ENCODE measurements at regions not wholly inside any gene's neighbourhood (a gene's known extent, or its start where the extent isn't known, plus 50 kb on each side); places are given as distances from the start of the nearest gene placed in this dataset.

DNA sequence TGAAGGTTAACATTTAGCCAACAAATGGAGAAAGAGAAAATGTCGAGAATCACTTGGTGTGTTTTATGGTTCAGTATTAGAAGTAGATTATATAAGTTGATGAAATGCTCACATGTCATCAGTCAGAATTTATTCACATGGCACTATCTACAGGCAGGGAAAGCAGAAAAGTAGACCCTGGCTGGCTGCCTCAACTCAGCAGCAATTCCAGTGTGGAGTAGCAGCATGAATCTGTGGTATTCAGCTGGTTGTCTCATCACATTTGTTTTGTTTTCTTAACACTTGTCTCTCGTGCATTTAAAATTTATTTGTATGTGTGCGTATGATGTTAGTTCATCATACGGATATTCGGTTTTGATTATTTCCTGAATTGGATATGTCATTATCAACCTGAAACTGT is 153.5 kb upstream of the OR13F1 start:
- TF ChIP-seq, protein P1, sequence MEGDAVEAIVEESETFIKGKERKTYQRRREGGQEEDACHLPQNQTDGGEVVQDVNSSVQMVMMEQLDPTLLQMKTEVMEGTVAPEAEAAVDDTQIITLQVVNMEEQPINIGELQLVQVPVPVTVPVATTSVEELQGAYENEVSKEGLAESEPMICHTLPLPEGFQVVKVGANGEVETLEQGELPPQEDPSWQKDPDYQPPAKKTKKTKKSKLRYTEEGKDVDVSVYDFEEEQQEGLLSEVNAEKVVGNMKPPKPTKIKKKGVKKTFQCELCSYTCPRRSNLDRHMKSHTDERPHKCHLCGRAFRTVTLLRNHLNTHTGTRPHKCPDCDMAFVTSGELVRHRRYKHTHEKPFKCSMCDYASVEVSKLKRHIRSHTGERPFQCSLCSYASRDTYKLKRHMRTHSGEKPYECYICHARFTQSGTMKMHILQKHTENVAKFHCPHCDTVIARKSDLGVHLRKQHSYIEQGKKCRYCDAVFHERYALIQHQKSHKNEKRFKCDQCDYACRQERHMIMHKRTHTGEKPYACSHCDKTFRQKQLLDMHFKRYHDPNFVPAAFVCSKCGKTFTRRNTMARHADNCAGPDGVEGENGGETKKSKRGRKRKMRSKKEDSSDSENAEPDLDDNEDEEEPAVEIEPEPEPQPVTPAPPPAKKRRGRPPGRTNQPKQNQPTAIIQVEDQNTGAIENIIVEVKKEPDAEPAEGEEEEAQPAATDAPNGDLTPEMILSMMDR (IDR thresholded peaks at IDR 0.05; ENCODE audit: insufficient read depth, low read depth, low read length), result no peak
- no peak for TF ChIP-seq EZH2 (IDR thresholded peaks at IDR 0.05; ENCODE audit: insufficient read depth, low read length)
